ENCODE measurements at regions not wholly inside any gene's neighbourhood (a gene's known extent, or its start where the extent isn't known, plus 50 kb on each side); places are given as distances from the start of the nearest gene placed in this dataset.

DNA sequence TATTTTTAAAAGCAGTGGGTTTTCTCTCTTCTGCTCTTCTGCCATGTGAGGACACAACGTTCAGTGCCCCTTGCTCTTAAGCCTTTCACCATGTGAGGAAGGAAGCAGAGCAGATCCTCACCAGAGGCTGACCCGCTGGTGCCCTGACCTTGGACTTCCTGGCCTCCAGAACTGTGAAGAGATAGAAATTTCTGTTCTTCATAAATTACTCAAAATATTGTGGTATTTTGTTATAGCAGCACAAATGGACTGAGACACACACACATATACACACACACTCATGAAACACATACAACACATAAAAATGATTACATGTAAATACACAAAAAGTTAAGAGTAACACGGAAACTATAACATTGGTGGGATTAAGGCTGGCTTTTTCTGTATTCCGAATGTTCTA is 244.8 kb upstream of the NOCT start:
- TF ChIP-seq POLR2A (IDR thresholded peaks at IDR 0.05; ENCODE audit: extremely low read depth, insufficient read length) = no peak
- TF ChIP-seq, protein P1, sequence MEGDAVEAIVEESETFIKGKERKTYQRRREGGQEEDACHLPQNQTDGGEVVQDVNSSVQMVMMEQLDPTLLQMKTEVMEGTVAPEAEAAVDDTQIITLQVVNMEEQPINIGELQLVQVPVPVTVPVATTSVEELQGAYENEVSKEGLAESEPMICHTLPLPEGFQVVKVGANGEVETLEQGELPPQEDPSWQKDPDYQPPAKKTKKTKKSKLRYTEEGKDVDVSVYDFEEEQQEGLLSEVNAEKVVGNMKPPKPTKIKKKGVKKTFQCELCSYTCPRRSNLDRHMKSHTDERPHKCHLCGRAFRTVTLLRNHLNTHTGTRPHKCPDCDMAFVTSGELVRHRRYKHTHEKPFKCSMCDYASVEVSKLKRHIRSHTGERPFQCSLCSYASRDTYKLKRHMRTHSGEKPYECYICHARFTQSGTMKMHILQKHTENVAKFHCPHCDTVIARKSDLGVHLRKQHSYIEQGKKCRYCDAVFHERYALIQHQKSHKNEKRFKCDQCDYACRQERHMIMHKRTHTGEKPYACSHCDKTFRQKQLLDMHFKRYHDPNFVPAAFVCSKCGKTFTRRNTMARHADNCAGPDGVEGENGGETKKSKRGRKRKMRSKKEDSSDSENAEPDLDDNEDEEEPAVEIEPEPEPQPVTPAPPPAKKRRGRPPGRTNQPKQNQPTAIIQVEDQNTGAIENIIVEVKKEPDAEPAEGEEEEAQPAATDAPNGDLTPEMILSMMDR (IDR thresholded peaks at IDR 0.05; ENCODE audit: low read depth, low read length) = no peak
